ENCODE measurements at regions not wholly inside any gene's neighbourhood (a gene's known extent, or its start where the extent isn't known, plus 50 kb on each side); places are given as distances from the start of the nearest gene placed in this dataset.

DNA sequence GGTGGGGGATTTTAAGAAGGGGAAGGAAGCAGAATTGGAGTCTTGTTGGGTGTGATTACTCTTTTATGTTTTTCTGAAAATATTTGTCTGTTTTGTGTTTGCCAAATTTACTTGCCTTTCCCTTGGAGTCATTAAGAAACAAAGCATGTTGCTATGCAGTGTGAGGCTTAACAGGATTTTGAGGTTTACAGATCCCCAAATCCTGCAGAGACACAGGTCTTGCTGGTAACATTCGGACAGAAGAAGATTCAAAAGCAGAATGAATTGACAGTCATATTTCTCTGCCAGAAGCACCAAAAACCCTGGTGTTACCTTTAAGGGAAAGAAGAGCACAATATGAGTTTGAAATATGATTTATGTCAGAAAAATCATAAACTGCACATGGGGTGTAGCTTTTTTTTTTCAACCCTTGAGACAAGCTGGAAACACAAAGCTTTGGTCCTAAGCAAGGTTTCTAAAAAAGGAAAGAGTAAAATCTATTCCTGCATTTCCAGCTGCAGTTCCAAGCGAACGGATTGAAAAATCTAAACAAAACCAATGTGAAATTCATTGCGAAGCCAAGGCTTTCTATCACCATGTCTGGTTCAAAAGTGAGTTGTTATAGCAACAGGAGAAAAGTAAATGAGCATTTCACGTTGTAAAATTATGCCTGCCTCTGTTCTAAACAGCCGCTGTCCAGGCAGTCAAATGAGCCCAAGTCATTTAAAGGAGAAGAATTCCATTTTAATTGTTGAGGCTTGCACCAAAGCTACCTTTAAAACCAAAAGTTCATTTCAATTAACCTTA lies 358.9 kb upstream of the SASH1 start (continued):
- TF ChIP-seq EZH2 (IDR thresholded peaks at IDR 0.05; ENCODE audit: low read depth, low read length, severe bottlenecking): no peak

All from H1 (cell line).